Dendritic cell treated with granulocyte-macrophage colony-stimulating factor and Interleukin-4, amounts not matched to agents 40 ng/mL and 50 ng/mL, for 4 days (primary cell): ENCODE measurements at regions not wholly inside any gene's neighbourhood (a gene's known extent, or its start where the extent isn't known, plus 50 kb on each side); places are given as distances from the start of the nearest gene placed in this dataset.
"Not testable (repeated sequence)": the region's sequence is repeated elsewhere in the genome, so short reads cannot be mapped to it uniquely, and the experiment has no call there.

ENCODE experiments used
- H3K27ac Mint-ChIP-seq: one replicate; pipeline ENCODE4 v1.8.0; 2022; ENCODE audit warnings: mild to moderate bottlenecking, mixed read lengths
- H3K27me3 Mint-ChIP-seq: one replicate; pipeline ENCODE4 v1.8.0; 2022; ENCODE audit warnings: mild to moderate bottlenecking, mixed read lengths
- H3K36me3 Mint-ChIP-seq: one replicate; pipeline ENCODE4 v1.8.0; 2022; ENCODE audit warnings: low read depth, mixed read lengths
- H3K4me1 Mint-ChIP-seq: one replicate; pipeline ENCODE4 v1.8.0; 2022; ENCODE audit warnings: low read depth, mixed read lengths
- H3K4me3 Mint-ChIP-seq: one replicate; pipeline ENCODE4 v1.8.0; 2022; ENCODE audit warnings: mild to moderate bottlenecking, moderate library complexity, mixed read lengths
- H3K9me3 Mint-ChIP-seq: one replicate; pipeline ENCODE4 v1.8.0; 2022; ENCODE audit warnings: mixed read lengths
- intact Hi-C: fragments of 100-400 bp; cut with micrococcal nuclease; formaldehyde crosslinking; loops from one replicate; pipeline ENCODE4 v1.15.0; 2022

- Mint-ChIP-seq H3K9me3 (peaks cover 9% of the 10 kb centered on the region), H3K4me1 (no peaks in the 10 kb centered on the region)
Measured at GRCh38 chr11:90587896-90588295, 365.0 kb upstream of the CHORDC1 start.

GRCh38 chr11:90585491-90585890 lies 362.6 kb upstream of the CHORDC1 start:
- Mint-ChIP-seq H3K27ac (no peak overlapping the region), H3K4me1 (no peaks in the 10 kb centered on the region)
- intact Hi-C loops, result no loop called here

More at GRCh38 chr11:90587896-90588295, 365.0 kb upstream of the CHORDC1 start:
- Mint-ChIP-seq H3K36me3 (no peaks in the 10 kb centered on the region), H3K4me3 (no peak overlapping the region), H3K27ac (no peak overlapping the region), H3K27me3 (no peaks in the 10 kb centered on the region)
- intact Hi-C loops, result no loop called here

GRCh38 chr11:90582999-90583398 lies 360.1 kb upstream of the CHORDC1 start:
- H3K4me3 Mint-ChIP-seq, H3K27ac Mint-ChIP-seq, H3K4me1 Mint-ChIP-seq, intact Hi-C loops, H3K27me3 Mint-ChIP-seq, H3K36me3 Mint-ChIP-seq: not testable (repeated sequence)
- H3K9me3 Mint-ChIP-seq, result peaks cover 42% of the 10 kb centered on the region

More at GRCh38 chr11:90585491-90585890, 362.6 kb upstream of the CHORDC1 start:
- Mint-ChIP-seq H3K27me3 (no peaks in the 10 kb centered on the region), H3K9me3 (peaks cover 33% of the 10 kb centered on the region), H3K4me3 (no peak overlapping the region), H3K36me3 (no peaks in the 10 kb centered on the region)

DNA sequence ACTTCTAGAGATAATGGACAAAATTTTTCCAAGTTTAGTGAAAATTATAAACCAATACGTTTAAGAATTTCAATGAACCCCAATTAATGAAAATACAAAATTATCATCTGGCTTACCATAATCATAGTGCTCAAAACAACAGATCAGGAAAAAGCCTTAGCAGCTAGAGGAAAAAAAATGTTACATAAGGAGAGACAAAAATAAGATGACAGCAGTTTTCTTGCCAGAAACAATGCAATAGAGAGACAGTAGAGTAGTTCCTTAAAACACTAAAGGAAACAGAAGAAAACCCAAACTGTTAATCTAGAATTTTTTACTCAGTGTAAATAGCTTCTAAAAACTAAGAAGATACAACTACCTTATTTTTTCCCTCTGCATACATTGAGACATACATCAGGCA lies 341.7 kb upstream of the CHORDC1 start:
- Mint-ChIP-seq H3K9me3 (peaks cover 21% of the 10 kb centered on the region), H3K27ac (no peak overlapping the region), H3K4me3 (no peak overlapping the region)

DNA sequence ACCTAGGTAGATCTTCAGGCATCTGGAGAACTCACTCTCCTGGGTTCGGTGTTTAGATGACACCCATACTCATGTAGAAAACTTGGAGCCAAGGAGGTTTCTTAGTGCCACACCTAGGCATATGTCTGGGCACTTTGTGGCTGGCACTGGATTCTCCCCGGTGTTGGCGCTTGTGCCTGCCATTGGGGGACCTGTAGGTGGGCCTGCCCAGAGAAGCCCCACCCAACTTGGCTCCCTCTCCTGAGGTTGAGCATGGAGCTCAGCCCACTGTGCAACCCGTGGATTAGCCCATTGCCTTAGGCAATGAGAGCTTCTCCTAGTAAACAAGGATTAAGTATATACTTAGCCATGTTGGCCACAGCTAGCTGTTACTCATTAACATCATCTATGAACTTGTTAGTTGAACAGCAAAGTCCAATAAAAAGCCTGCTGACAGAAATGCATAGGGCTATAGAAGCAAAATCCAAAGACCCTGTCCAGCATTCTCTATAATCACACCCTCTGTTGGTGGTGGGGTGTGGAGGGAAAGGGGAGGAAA lies 335.5 kb upstream of the CHORDC1 start:
- no peak overlapping the region for H3K27ac Mint-ChIP-seq
- intact Hi-C loops, result no loop called here

More for the DNA sequence above, 341.7 kb upstream of the CHORDC1 start:
- no peaks in the 10 kb centered on the region for H3K36me3 Mint-ChIP-seq
- H3K27me3 Mint-ChIP-seq, result no peaks in the 10 kb centered on the region
- H3K4me1 Mint-ChIP-seq, result no peaks in the 10 kb centered on the region
- intact Hi-C loops, result no loop called here

GRCh38 chr11:90556606-90557005 lies 333.8 kb upstream of the CHORDC1 start:
- no peak overlapping the region for H3K27ac Mint-ChIP-seq
- H3K36me3 Mint-ChIP-seq, result no peaks in the 10 kb centered on the region
- H3K4me1 Mint-ChIP-seq, result no peaks in the 10 kb centered on the region
- no peak overlapping the region for H3K4me3 Mint-ChIP-seq
- no peaks in the 10 kb centered on the region for H3K27me3 Mint-ChIP-seq
- intact Hi-C loops, result no loop called here
- H3K9me3 Mint-ChIP-seq, result peaks cover 45% of the 10 kb centered on the region

More for the DNA sequence above, 335.5 kb upstream of the CHORDC1 start:
- H3K36me3 Mint-ChIP-seq, result no peaks in the 10 kb centered on the region
- H3K4me3 Mint-ChIP-seq, result no peak overlapping the region
- no peaks in the 10 kb centered on the region for H3K27me3 Mint-ChIP-seq
- no peaks in the 10 kb centered on the region for H3K4me1 Mint-ChIP-seq
- peaks cover 45% of the 10 kb centered on the region for H3K9me3 Mint-ChIP-seq

- Mint-ChIP-seq H3K9me3 (peaks cover 45% of the 10 kb centered on the region), H3K27me3 (no peaks in the 10 kb centered on the region), H3K4me1 (no peaks in the 10 kb centered on the region), H3K4me3 (no peak overlapping the region), H3K36me3 (no peaks in the 10 kb centered on the region), H3K27ac (no peak overlapping the region)
- intact Hi-C loops, result no loop called here
Measured at GRCh38 chr11:90556026-90556425, 333.2 kb upstream of the CHORDC1 start.

- Mint-ChIP-seq H3K27me3 (no peaks in the 10 kb centered on the region), H3K4me1 (no peaks in the 10 kb centered on the region), H3K9me3 (peaks cover 39% of the 10 kb centered on the region), H3K36me3 (no peaks in the 10 kb centered on the region), H3K27ac (no peak overlapping the region), H3K4me3 (no peak overlapping the region)
- intact Hi-C loops, result no loop called here
Measured at GRCh38 chr11:90555477-90555876, 332.6 kb upstream of the CHORDC1 start.

DNA sequence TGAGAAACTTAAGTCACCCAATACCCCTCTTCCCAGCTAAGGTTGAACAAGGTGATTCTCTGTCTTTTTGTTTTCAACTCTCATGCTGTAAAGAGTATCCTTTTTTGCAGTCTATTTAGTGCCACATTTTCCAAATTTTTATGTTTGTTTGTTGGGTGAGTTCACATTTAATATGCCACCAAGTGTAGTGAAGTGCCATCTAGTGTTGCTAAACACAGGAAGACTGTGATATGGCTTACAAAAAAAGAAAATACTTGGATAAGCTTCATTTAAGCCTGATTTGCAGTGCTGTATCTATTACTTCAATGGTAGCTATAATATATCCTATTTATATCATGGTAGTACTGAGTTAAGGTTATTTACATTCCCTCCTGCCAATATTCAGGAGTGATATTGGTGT lies 319.2 kb upstream of the CHORDC1 start:
- Mint-ChIP-seq H3K4me3 (no peak overlapping the region), H3K4me1 (no peaks in the 10 kb centered on the region), H3K27ac (no peak overlapping the region), H3K9me3 (no peaks in the 10 kb centered on the region), H3K36me3 (no peaks in the 10 kb centered on the region), H3K27me3 (no peaks in the 10 kb centered on the region)
- intact Hi-C loops, result no loop called here

DNA sequence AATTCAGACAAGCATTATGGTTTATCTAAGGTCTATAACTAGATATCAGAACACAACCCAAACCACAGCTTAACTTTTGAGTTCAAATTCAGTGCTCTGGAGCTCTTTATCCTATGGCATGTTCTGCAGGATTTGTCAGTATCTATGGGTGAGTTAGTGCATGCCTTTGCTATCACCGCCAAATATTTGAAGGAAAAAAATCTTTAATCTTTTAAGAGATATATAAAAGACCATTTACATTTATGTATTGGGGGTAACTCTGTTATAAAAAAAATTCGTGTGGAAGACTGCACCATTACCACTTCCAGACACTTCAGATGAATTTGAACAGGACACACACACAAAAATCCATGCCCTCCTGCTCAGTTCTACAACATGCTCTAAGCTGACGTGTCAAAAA lies 313.5 kb upstream of the CHORDC1 start:
- no peaks in the 10 kb centered on the region for H3K4me1 Mint-ChIP-seq
- no peaks in the 10 kb centered on the region for H3K36me3 Mint-ChIP-seq
- no peaks in the 10 kb centered on the region for H3K27me3 Mint-ChIP-seq
- H3K4me3 Mint-ChIP-seq, result no peak overlapping the region
- H3K9me3 Mint-ChIP-seq, result no peaks in the 10 kb centered on the region
- no peak overlapping the region for H3K27ac Mint-ChIP-seq
- intact Hi-C loops, result no loop called here

GRCh38 chr11:90532125-90532524 lies 309.3 kb upstream of the CHORDC1 start:
- H3K4me1 Mint-ChIP-seq, result no peaks in the 10 kb centered on the region
- H3K4me3 Mint-ChIP-seq, result no peak overlapping the region
- H3K36me3 Mint-ChIP-seq, result no peaks in the 10 kb centered on the region
- H3K9me3 Mint-ChIP-seq, result no peaks in the 10 kb centered on the region
- intact Hi-C loops, result no loop called here
- no peaks in the 10 kb centered on the region for H3K27me3 Mint-ChIP-seq
- no peak overlapping the region for H3K27ac Mint-ChIP-seq

GRCh38 chr11:90531001-90531400 lies 308.2 kb upstream of the CHORDC1 start:
- no peaks in the 10 kb centered on the region for H3K9me3 Mint-ChIP-seq
- no peaks in the 10 kb centered on the region for H3K36me3 Mint-ChIP-seq
- no peak overlapping the region for H3K4me3 Mint-ChIP-seq
- no peaks in the 10 kb centered on the region for H3K4me1 Mint-ChIP-seq
- no peak overlapping the region for H3K27ac Mint-ChIP-seq
- intact Hi-C loops, result no loop called here
- no peaks in the 10 kb centered on the region for H3K27me3 Mint-ChIP-seq

GRCh38 chr11:90525962-90526361 lies 303.1 kb upstream of the CHORDC1 start:
- H3K4me1 Mint-ChIP-seq, result no peaks in the 10 kb centered on the region
- no peaks in the 10 kb centered on the region for H3K27me3 Mint-ChIP-seq
- H3K27ac Mint-ChIP-seq, result no peak overlapping the region
- no peak overlapping the region for H3K4me3 Mint-ChIP-seq
- no peaks in the 10 kb centered on the region for H3K9me3 Mint-ChIP-seq
- intact Hi-C loops, result no loop called here
- H3K36me3 Mint-ChIP-seq, result no peaks in the 10 kb centered on the region

DNA sequence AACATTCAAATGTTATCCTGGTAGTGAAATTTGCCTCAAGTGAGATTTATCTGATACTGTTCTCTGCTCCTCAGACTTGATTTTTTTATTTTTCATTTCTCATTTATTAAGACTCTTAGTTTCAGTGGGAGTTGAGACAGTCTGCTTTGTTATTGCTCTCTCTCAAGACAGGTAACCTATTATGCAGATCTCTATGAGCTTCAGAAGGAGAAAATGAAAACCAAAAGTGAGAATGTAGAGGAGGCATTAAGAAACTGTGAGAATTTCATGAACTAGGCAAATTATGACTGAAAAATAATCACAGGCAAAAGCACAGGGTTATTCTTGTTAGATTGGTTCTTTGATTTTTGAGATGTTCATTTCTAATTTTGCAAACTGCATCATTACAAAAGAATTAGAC lies 290.0 kb upstream of the CHORDC1 start:
- Mint-ChIP-seq H3K36me3 (no peaks in the 10 kb centered on the region), H3K9me3 (no peaks in the 10 kb centered on the region), H3K4me3 (no peak overlapping the region), H3K4me1 (no peaks in the 10 kb centered on the region), H3K27ac (no peak overlapping the region), H3K27me3 (no peaks in the 10 kb centered on the region)
- intact Hi-C loops, result no loop called here

DNA sequence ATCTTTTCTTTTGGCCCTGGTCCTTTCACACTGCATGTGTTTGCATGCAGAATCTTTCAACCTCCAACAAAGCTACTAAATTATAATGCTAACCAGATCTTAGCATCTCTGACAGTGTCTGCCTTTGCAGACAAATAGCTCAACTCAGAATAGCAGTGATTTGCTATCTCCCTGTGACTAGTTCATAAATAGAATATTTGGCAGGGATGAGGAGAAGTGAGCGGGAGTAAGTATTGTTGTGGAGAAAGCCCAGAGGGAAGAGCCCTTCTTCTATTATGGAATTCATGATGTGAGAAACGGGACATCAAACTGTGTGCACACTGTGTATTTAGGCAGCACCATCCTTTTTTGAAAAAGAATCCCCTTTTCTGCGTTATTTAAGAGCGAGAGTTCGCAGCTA lies 288.0 kb upstream of the CHORDC1 start:
- no peaks in the 10 kb centered on the region for H3K27me3 Mint-ChIP-seq
- intact Hi-C loops, result no loop called here
- H3K9me3 Mint-ChIP-seq, result no peaks in the 10 kb centered on the region
- H3K27ac Mint-ChIP-seq, result no peak overlapping the region
- H3K36me3 Mint-ChIP-seq, result no peaks in the 10 kb centered on the region
- no peaks in the 10 kb centered on the region for H3K4me1 Mint-ChIP-seq
- H3K4me3 Mint-ChIP-seq, result no peak overlapping the region
